NB4 (cell line): ENCODE measurements at regions not wholly inside any gene's neighbourhood (a gene's known extent, or its start where the extent isn't known, plus 50 kb on each side); places are given as distances from the start of the nearest gene placed in this dataset.

Experiments used
- DNase-seq: peaks from one replicate; pipeline ENCODE4 v3.0.0; 2010; ENCODE audit warnings: low read depth
- H3K4me3 ChIP-seq: one replicate; pipeline ENCODE4 v1.5.1; 2011; ENCODE audit warnings: mild to moderate bottlenecking, low read depth, low read length, moderate library complexity
- CTCF ChIP-seq: IDR thresholded peaks from one replicate; pipeline ENCODE4 v1.5.1; 2012; ENCODE audit warnings: low read depth, low read length
- MAX ChIP-seq: IDR thresholded peaks from 2 replicates; pipeline ENCODE4 v1.6.1; 2011; ENCODE audit warnings: low read depth, low read length
- MYC ChIP-seq: IDR thresholded peaks from 2 replicates; pipeline ENCODE4 v1.6.1; 2011; ENCODE audit warnings: low read depth, low read length
- POLR2A ChIP-seq: IDR thresholded peaks from 2 replicates; pipeline ENCODE4 v1.6.1; 2011; ENCODE audit warnings: mild to moderate bottlenecking; ENCODE audit not compliant: insufficient read length; ENCODE audit errors: extremely low read depth

- no peak for DNase-seq
Observed at GRCh38 chr14:76655331-76655730, 105.9 kb upstream of the VASH1 start.

GRCh38 chr14:76656592-76656991 is 104.7 kb upstream of the VASH1 start:
- H3K4me3 ChIP-seq = no peak overlapping the region
- no peak for DNase-seq
- no peak for TF ChIP-seq POLR2A
- TF ChIP-seq MYC = no peak
- TF ChIP-seq CTCF = no peak
- no peak for TF ChIP-seq MAX

More at GRCh38 chr14:76655331-76655730, 105.9 kb upstream of the VASH1 start:
- H3K4me3 ChIP-seq = no peak overlapping the region
- TF ChIP-seq CTCF (no peak), MYC (no peak), MAX (no peak), POLR2A (no peak)

- H3K4me3 ChIP-seq = no peak overlapping the region
- no peak for DNase-seq
- TF ChIP-seq MAX (no peak), MYC (no peak), POLR2A (no peak), CTCF (no peak)
Observed at GRCh38 chr14:76657404-76657803, 103.9 kb upstream of the VASH1 start.

GRCh38 chr14:76657846-76658245 is 103.4 kb upstream of the VASH1 start:
- TF ChIP-seq CTCF (no peak), MAX (no peak), MYC (no peak), POLR2A (no peak)
- DNase-seq = no peak

GRCh38 chr14:76662580-76662979 is 98.7 kb upstream of the VASH1 start:
- DNase-seq = no peak

More at GRCh38 chr14:76657846-76658245, 103.4 kb upstream of the VASH1 start:
- no peak overlapping the region for H3K4me3 ChIP-seq

More at GRCh38 chr14:76662580-76662979, 98.7 kb upstream of the VASH1 start:
- no peak for TF ChIP-seq CTCF
- no peak for TF ChIP-seq MAX
- no peak for TF ChIP-seq MYC
- no peak for TF ChIP-seq POLR2A
- H3K4me3 ChIP-seq = no peak overlapping the region
